HG03139 (cell line): ENCODE measurements at regions not wholly inside any gene's neighbourhood (a gene's known extent, or its start where the extent isn't known, plus 50 kb on each side); places are given as distances from the start of the nearest gene placed in this dataset.
"Not testable (repeated sequence)": the region's sequence is repeated elsewhere in the genome, so short reads cannot be mapped to it uniquely, and the experiment has no call there.

Experiments used
- ATAC-seq: cut with Tn5 transposase; IDR thresholded peaks from one replicate; pipeline ENCODE4 v1.9.1; 2021; ENCODE audit not compliant: unreplicated experiment

DNA sequence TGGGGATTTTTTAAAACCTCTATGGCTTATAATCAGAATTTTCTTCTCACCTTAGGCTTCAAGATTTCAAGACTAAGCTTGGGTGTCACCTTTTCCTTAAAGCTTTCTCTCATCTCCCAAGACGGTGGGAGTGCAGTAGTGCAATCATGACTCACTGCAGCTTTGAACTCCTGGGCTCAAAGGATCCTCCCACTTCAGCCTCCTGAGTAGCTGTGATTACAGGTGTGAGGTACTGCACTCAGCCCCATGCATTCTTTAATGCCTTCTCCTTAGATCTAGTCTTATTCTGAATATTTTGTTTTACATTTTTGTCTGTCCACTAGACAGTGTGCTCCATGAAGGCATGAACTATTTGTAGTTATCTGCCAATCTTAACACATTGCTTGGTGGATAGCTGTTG lies 55.7 kb upstream of the FAT3 start:
- ATAC-seq = no peak

DNA sequence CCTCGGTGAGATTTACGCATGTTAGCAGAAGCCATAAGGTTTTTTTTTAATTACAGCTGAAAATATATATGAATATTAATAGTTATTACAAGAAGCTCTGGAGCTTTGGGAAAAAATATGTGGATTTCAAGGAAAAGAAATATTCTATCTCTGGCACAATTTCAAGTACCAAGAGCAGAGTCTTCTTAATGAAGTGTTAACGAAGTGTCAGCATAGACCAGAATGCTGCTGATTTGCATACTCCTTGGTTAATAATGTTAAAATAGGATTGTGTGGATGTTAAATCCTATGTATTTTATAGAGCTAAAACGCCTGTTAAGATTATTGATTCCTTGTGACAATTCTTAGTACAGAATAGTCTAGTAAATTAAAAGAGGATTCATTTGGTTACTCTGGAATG lies 57.0 kb upstream of the FAT3 start:
- ATAC-seq = no peak

GRCh38 chr11:92166335-92166734 lies 58.3 kb upstream of the FAT3 start:
- ATAC-seq = no peak

DNA sequence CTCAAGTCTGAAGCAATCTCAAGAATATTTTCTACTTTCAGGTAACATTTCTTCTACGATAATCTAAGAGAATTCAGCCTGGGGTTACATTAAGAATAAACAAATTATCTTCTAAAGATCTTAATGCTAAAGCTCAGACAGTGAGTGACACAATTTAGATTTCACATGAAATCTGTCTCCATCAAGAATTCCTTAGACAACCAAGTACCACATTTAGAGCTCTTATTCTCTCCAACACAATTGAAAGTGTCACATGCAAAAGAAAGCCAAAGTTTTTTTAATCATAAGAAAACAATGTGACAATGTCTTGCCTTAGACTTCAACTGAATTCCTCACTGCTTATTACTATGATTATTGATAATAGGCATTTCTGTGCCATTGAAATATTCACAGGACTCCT lies 60.7 kb upstream of the FAT3 start:
- no peak for ATAC-seq

DNA sequence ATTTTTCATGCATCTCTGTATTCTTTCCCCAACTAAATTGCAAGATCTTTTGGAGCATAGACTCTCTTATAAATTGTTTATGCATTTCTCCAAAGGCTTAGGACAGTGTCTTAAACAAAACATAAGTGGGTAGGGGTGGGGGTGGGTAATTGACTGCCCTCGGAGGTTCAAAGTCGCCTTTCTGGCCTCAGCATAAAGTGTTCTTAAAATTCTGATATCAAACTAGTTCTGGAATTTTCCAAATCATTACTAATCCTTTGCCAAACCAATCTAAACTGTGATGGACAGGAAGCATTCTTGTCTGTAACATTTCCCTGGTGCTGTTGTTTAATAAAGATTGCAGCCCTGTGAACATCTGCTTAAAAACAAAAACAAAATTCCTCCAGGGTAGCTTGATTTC lies 61.8 kb upstream of the FAT3 start:
- ATAC-seq = no peak

GRCh38 chr11:92159931-92160330 lies 64.7 kb upstream of the FAT3 start:
- ATAC-seq = no peak

DNA sequence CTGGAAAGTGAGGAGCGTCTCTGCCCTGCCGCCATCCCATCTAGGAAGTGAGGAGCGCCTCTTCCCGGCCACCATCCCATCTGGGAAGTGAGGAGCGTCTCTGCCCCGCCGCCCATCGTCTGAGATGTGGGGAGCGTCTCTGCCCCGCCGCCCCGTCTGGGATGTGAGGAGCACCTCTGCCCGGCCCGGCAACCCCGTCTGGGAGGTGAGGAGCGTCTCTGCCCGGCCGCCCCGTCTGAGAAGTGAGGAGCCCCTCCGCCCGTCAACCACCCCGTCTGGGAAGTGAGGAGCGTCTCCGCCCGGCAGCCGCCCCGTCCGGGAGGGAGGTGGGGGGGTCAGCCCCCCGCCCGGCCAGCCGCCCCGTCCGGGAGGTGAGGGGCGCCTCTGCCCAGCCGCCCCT lies 67.2 kb upstream of the FAT3 start:
- ATAC-seq = not testable (repeated sequence)

DNA sequence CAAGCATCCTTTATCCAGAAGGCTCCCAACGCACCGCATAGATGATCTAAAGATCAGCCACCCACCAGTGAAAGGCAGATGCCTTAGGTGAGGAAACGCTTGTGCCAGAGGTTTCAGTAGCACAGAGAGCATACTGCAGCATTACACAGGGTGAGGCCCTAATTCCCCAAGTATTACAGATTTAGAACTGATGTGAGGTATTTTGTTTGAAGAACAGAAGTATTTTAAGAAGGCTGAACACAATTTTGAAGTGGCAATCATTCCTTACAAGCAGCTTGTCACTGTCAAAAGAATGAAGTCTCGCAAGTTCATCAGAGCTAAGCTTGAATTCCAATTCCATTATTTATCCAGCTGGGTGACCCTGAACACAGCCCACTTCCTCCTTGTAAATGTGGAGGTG lies 70.0 kb upstream of the FAT3 start:
- no peak for ATAC-seq

DNA sequence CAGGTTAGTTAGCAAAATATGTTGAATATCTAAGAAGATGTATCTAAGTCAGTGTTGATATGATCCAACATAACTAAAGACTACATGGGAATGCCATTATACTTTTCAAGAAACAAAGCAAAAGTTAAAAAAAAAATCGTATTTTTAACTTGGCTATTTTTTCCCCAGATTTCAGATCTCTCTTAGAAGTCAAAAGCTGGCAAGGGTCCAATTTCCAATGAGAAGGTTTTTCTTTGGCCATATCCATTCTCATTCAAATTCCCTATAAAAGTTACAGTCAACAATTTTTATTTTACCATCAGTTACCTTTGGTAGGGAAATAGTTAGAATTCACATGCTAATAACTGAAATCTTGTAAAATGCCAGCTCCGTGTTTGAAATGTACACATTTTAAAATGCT lies 70.5 kb upstream of the FAT3 start:
- no peak for ATAC-seq

- no peak for ATAC-seq
Observed at GRCh38 chr11:92153542-92153941, 71.1 kb upstream of the FAT3 start.

GRCh38 chr11:92152245-92152644 lies 72.4 kb upstream of the FAT3 start:
- ATAC-seq = no peak

DNA sequence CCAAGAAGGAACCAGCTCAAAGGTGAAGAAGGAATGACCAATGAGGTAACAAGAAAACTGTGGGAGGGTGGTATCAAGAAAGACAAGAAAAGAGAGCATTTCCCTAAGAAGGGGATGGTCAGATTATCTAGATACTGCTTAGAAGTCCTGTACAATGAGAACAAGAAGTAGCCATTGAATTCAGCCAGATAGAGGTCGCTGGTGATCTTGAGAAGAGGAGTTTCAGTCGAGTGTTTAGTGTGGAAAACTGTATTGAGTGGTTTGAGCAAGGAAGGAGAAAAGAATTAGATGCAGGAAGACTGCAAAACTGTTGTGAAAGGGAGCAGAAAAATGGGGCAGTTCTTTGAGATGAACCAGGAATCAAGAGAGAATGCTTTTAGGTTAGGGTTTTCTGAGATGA lies 74.6 kb upstream of the FAT3 start:
- no peak for ATAC-seq

GRCh38 chr11:92141725-92142124 lies 82.9 kb upstream of the FAT3 start:
- ATAC-seq = no peak

- ATAC-seq = no peak
Observed at GRCh38 chr11:92141159-92141558, 83.5 kb upstream of the FAT3 start.

DNA sequence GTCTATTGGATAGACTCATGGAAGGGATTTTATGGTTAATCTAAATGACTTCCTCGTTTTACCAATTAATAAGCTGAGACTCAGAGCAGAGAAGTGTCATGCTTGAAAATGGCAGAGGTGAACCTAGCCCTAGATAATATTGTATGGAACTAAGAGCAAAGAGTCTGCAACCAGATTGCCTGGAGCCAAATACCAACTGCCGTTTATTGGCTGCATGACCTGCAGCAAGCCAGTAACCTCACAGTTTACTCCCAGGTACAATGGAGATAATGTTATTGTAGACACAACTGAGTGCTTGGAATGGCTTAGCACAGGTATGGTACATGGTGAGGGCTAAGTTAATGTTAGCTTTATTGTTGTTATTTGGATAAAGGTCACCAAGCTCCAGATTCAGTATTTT lies 84.6 kb upstream of the FAT3 start:
- no peak for ATAC-seq

DNA sequence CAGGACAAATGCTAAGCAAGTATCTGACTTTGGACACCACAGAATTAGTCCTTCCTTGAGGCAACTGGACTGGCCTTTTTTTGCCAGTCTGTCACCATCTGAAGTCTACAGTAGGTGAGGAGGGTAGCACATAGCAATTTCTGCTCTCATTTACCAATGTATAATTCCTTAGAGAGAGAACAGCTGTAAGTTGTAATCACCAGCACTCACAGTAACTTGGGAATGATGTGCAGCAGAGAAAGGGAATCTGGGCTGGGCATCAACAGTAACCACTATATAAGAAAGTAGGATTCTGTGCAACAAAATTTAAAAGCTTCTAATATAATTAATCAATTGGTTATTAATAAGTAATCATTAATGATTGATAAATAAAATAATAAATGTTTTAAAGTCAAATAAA lies 86.3 kb upstream of the FAT3 start:
- no peak for ATAC-seq

- no peak for ATAC-seq
Observed at GRCh38 chr11:92137747-92138146, 86.9 kb upstream of the FAT3 start.

DNA sequence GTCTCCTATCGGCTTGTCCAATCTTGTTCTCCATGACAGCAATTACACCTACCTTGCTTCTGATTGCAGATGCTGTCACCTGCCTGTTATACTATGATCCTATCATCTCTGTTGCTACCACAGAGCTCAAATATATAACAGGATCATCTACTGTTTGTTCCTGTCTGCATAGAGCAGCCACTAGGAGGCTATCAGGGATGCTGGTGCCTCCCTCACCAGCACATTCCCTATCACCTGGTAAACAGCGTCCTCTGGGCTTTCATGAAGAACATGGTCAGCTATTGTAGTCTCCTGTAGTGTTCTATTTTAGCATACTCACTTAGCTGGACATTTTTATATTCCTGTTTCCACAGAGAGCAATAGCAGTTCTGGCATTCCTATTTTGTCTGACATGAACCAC lies 87.8 kb upstream of the FAT3 start:
- no peak for ATAC-seq

DNA sequence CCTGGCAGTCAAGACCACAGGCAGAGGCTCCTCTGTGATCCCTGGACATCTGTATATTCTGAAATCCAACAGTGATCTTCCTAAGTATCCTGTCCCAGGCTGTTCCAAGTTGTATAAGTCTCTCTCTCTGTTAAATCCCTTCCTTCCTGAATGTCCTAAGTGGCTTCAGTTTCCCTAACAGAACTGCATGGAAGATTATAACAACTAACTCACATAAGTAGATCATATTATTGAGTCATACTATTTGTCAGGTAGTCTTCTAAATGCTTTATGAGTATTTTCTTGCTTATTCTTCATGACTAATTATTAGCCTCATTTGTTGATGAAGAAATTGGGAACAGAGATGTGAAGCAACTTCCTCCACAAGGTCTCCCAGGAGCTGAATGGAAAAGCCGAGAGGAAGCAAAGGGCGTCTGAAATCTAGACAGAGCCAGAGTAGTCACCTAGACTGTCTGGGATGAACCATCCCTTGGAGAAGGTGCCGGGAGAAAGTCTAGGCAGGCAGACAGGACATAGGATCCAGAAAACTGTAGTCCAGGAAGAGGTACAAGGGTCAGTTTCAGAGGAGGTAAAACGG lies 93.2 kb upstream of the FAT3 start:
- no peak for ATAC-seq

DNA sequence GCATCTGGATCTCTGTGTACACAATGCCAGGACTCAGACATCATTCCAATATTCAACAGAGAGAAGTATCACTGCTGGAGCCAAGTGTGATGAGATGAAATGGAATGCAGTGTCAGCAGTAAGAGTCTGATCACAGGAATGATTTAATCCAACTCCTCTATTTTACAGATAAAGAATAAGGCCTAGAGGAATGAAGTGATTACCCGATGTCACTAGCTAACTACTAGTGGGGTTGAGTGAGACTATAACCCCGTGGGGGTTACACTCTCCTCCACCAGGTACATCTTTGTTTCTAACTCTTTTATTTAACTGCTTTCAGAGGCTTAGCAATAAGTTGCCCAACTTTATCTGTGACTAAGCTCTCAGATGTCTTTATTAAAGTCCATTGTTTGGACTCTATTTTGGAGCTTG lies 94.2 kb upstream of the FAT3 start:
- no peak for ATAC-seq

DNA sequence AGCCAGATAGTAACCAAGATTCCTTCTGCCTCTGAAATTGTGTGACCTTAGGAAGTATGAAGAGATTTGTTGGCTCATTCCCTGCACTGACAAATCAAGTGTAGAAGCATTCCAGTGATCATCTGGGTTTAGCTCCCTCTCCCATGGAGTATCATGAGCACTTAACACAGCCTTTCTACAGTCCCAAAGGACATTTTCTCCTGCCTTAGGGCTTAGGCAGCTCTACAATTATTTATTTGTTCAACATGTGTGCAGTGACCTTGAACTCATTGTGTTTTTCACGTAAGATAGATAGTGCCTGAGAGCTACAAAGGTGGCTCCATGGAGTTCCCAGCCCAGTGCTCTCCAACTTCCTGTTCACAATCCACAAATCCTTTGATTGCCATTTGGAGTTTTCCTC lies 94.8 kb upstream of the FAT3 start:
- no peak for ATAC-seq

DNA sequence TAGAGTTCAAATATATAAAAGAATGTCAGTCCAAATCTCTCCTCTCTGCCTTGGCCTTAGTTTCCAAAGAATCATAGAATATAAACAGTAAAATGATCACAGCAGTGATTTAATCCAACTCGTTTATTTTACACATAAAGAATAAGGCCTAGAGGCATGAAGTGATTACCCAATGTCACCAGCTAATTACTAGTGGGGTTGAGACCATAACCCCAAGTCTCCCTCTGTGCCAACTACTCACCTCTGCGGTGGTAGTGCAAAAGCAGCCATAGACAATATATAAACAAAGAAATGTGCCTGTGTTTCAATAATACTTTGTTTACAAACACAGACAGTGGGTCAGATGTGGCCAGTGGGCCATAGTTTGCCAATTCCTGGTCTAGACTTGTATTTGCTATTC lies 96.6 kb upstream of the FAT3 start:
- no peak for ATAC-seq

DNA sequence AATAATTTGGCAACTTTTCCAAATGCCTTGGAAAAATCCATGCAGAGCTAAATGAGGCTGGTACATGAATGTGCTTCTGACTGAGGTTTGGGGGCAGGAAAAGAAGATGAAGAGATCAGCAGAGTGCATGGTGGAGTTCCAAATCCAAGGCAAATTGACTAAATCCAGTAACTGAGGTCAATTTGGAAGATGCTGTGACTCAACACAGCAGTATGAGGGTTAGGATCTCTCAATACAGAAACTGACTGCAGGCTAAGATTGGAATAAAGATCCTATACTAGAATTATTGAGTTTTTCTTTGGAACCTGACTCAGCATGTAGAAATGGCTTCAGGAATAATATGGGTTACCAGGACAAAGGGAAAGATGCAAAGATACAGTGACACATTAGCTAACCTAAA lies 99.3 kb upstream of the FAT3 start:
- ATAC-seq = no peak

GRCh38 chr11:92123540-92123939 lies 101.1 kb upstream of the FAT3 start:
- ATAC-seq = no peak
